ENCODE measurements at regions not wholly inside any gene's neighbourhood (a gene's known extent, or its start where the extent isn't known, plus 50 kb on each side); places are given as distances from the start of the nearest gene placed in this dataset.
A peak's percentile ranks its signal among the peaks of the same experiment; 100 is the strongest.
"Not testable (repeated sequence)": the region's sequence is repeated elsewhere in the genome, so short reads cannot be mapped to it uniquely, and the experiment has no call there.

DNA sequence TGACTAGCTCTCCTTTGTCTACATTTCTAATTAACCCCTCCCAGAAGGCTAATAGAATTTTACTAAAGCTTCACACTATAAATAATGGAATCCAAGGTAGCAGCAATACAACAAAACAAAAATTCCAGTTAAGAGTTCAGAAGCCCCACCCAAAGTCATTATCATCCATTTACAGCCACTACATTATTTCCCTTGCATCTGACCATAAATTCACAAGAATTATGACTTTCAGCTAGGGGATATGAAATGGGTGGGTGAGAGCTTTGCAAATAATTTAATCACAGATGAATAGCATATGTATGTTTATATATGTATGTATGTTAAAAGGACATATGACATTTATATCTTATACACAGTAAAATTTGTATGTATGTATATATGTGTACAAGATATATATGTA lies 65.3 kb upstream of the PTGDR start:
- no peak for DNase-seq

DNA sequence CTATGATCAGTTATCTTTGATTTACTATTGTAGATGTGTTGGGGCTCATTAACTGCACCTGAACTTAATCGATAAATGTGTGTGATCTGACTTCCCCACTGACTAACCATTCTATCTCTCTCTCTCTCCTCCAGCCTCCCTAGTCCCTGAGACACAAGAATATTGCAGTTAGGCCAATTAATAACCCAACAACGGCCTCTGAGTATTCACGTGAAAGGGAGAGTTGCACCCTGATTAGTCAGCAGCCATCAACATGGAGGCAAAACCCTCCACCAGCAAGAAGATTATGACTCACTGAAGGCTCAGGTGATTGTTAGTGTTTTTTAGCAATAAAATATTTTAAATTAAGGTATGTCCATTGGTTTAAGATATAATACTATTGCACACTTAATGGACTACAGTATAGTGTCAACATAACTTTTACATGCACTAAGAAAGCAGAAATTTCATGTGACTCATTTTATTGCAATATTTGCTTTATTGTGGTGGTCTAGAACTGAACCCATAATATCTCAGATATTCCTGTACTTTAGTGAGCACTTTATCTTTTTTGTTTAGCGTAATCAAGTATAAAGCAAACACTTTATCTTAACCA lies 77.1 kb upstream of the PTGDR start:
- no peak for DNase-seq

DNA sequence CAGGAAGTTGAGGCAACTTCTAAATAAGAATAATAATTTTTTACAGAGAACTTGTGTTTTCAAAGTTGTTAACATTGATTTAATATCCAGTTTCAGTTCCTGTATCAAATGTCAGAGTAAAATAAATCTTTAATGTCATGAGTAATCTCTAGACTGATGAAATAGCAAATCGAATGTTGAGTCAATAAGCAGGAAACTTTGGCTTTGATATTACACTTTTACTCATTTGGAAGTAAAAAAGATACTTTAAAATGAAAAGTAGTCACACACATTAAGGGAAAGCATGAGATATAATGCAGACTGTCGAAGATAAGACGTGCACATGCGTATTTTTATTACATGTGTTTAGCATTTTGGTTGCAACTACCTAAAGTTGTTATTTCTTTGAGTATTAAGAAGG lies 78.2 kb upstream of the PTGDR start:
- DNase-seq = no peak

DNA sequence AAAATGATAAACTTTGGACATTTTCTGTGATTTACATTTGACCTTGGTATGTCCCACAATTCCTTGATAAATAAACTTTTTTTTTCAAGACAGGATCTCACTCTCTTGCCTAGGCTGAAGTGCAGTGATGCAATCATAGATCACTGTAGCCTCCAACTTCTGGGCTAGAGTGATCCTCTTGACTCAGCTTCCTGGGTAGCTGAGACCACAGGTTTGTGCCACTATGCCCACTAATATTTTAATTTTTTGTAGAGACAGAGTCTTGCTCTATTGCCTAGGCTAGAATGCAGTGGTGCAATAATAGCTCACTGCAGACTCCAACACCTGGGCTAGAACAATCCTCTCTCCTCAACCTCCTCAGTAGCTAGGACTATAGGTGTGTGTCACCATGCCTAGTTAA lies 79.1 kb upstream of the PTGDR start:
- DNase-seq = no peak

DNA sequence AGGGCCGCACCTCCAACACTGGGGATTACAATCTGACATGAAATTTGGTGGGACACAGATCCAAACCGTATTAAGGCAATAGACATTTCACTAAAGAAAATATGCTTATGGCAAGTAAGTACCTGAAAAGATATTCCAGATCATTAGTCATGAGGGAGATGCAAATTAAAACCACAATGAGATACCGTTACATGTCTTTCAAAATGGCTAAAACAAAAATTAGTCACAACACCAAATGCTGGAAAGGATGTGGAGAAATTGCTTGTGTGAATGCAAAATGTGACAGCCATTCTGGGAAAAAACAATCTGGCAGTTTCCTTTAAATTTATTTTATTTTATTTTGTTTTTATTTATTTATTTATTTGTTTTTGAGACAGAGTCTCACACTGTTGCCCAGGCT lies 82.3 kb upstream of the PTGDR start:
- no peak for DNase-seq

DNA sequence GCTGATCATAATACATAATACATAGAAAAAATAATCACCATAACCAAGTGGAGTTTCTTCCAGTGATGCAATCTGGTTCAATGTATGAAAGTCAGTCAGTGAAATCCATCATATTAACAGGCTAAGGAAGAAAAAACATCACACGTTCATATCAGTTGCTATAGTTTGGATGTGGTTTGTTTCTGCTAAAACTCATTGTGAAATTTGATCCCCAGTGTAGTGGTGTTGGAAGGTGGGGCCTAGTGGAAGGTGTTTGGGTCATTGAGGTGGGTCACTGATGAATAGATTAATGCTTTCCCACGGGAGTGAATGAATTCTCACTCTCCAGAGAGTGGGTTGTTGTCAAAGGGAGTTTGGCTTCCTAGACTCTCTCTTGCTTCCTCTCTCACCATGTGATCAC lies 84.6 kb upstream of the PTGDR start:
- no peak for DNase-seq

DNA sequence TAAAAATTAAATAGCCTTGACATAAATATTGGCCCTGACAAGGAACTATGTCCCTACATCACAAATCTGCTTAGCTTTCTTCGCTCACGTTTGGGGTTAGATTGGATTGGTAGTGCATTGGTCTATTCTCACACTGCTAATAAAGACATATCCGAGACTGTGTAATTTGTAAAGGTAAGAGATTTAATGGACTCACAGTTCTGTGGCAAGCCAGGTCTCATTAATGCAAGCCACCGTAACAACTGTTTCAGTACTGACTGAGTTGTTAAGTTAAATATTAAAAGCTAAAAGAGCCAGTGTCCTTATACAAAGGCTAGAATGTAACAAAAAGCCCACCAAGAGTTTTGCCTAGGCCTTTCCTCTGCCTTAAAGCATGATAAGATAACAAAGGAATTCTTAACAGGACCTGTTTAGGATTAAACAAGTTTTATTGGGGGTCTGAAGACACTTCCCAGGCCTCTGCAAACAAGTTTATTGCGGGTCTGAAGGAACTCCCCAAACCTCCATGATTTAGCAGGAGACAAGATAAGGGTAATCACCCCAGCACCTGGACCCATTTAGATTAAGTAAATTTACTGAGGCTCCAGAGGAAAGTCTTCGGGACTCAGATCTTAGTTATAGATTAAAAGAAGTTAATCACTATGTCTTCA lies 88.2 kb upstream of the PTGDR start:
- DNase-seq = no peak

DNA sequence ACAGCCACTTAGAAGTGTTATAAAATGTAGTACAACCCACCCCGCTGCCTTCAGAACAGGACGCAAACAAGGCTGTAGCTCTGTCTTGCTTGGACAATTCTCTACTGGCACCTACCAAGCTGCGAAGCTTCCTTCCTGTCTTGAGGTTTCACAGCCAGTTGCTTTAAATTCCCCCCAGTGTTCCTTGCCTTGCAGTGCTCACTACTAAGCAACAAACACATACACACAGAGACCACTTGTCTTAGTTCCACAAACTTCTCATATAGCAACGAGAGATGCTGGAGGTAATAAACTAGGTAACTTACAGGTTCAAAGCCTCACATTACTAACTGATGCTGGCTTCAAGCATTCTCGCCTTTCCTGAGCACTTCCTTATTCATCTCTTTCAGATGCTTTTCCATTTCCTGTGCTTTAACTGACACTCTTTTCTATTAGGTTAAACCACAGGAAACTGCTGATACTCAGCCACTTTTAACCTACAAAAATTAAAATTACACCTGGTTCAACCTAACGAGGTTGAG lies 91.5 kb upstream of the PTGDR start:
- no peak for DNase-seq

DNA sequence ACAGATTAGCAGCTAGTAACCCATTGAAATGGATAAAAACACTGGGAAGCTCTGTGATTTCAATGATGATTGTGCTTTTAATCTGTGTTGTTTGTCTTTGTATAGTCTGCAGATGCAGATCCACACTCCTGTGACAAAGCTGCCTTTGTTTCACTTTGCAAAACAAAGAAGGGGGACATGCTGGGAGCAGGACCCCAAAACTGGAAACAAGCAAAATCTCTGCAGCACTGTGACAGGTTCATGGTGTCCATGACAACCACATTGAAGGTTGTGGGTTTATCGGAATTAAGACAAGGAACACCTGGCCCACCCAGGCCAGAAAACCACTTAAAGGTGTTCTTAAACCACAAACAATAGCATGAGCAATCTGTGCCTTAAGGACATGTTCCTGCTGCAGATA lies 95.6 kb upstream of the PTGDR start:
- not testable (repeated sequence) for DNase-seq

DNA sequence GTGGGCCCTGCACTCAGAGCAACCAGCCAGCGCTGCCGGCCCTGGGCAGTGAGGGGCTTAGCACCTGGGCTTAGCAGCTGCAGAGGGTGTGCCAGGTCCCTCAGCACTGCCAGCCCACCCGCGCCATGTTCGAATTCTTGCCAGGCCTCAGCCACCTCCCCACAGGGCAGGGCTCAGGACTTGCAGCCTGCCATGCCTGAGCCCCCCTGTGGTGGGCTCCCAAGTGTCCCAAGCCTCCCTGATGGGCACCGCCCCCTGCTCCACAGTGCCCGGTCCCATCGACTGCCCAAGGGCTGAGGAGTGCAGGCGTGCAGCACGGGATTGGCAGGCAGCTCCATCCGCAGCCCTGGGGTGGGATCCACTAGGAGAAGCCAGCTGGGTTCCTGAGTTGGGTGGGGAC lies 98.0 kb upstream of the NID2 start:
- no peak for DNase-seq

DNA sequence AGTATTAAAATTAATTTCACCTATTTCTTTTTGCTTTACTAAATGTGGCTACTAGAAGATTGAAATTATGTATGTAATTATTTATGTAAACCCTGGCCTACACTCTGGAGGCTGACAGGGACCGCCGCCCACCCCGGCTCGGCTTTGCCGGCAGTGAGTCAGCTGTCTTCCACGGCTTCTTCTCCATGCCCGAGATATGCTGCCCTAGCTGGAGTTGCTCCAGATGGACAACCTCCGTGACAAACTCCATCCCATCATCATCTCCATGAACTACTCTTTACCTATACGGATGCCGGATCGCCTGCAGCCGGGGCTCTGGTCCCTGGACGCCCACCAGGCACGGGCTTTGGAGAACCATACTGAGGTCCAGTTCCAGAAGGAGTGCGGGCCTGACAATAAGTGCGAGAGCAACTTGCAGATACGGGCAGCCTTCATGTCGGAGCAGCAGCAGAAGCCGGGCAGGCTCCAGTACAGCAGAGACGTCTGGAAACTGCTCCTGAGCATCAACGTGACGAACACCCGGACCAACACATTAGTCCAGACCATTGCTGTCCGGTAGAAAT lies 86.9 kb upstream of the NID2 start:
- DNase-seq = no peak

DNA sequence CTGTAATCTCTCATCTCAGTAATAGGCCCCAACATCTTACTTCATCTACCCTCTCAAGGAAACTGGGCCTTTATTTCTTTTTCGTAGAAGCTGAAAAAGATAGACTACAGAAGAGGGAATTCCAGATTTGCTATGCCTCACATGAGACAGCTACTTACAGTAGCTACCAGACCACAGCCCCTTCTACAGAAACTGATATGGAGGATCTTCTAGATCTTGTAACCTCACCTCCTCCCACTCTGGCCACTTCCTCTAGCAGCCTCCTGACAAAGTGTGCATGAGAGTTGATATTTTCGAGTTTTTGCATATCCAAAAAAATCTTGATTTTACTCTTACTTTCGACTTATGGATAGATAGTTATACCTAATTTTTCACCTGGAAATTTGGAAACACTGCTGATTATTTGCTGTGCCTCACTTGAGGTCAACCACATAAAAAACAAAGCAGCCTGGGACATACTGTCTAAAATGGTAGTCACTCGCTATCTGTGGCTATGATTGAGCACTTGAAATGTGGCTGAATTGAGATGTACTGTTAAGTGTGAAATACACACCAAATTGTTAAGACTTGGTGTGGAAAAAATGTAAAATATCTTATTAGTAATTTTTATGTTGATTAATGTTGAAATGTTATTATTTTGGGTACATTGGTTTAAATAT lies 86.3 kb upstream of the NID2 start:
- no peak for DNase-seq

DNA sequence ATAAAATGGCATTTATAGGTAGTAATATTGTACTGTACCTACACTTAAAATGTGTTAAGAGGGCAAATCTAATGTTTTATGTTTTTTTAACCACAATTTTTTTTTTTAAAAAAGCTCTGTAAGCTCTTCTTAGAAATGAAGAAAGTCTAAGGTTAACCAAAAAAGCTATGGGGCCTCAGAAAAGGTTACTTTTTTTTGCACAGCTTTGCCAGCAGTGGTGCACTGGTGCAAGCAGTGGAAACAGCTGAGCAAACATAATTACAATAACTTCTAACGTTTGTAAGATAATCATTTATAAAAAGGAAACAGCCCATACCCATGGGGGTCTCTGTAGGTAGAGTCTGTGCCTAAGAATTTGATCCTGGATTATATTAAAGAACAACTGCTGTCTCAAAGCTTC lies 85.1 kb upstream of the NID2 start:
- no peak for DNase-seq

DNA sequence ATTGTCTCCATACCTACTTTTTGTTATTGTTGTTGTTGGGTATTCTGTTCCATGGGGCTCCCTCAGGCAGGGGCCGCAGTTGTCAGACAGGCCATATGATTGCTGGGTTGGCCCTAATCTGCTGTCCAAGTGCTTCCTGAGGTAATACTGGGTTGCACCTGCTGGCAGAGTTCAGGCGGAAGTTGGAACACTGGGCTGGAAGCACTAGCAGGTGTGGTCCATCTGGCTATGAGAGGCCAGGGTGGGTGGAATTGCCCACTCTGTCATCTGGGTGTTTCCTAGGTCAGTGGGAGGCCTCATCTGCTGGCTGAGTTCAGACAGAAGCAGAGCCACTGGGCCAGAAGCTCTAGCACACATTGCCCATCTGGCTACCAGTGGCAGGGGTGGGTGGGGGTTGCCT lies 81.3 kb upstream of the NID2 start:
- no peak for DNase-seq

DNA sequence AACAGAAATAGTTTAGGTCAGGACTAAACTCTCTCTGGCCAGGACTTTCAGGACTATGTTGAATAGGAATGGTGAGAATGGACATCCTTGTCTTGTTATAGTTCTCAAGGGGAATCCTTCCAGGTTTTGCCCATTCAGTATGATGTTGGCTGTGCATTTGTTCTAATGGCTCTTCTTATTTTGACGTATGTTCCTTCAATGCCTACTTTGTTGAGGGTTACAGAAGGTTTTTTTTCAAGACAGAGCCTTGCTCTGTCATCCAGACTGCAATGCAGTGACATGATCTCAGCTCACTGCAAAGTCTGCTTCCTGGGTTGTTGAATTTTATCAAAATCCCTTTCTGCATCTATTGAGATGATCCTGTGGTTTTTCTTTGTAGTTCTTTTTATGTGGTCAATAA lies 79.5 kb upstream of the NID2 start:
- DNase-seq = no peak

DNA sequence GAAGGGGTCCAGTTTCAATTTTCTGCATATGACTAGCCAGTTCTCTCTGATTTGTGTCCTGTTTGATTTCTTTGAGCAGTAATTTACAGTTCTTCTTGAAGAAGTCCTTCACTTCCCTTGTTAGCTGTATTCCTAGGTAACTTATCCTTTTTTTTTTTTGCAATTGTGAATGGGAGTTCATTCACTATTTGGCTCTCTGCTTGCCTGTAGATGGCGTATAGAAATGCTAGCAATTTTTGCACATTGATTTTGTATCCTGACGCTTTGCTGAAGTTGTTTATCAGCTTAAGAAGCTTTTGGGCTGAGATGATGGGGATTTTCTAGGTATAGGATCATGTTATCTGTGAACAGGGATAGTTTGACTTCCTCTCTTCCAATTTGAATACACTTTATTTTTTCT lies 77.6 kb upstream of the NID2 start:
- DNase-seq = no peak

DNA sequence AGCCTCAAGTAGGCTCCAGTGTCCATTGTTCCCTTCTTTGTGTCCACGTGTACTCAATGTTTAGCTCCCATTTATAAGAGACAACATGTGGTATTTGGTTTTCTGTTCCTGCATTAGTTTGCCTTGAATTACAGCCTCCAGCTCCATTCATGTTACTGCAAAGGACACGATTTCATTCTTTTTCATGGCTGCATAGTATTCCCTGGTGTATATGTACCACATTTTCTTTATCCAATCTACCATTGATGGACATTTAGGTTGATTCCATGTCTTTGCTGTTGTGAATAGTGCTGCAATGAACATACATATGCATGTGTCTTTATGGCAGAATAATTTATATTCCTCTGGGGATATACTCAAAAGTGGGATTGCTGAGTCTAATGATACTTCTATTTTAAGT lies 75.2 kb upstream of the NID2 start:
- not testable (repeated sequence) for DNase-seq

DNA sequence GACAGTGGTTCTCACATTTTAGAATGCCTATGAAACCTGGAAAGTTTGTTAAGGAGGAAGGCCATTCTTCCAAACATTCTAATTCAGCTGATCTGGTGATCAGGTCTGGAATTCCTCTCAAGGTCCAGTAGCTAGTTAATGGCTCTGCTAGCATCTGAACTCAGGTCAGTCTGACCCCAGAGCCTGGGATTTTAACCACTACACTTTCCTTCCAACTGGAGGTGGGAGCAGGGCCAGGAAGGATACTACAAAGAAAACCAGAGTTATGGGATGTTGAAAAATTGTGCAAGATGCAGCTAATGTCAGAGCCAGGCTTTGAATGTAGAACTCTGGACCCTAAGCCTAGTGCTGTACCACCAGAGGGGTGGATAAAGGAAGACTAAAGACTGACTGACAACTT lies 73.6 kb upstream of the NID2 start:
- no peak for DNase-seq

DNA sequence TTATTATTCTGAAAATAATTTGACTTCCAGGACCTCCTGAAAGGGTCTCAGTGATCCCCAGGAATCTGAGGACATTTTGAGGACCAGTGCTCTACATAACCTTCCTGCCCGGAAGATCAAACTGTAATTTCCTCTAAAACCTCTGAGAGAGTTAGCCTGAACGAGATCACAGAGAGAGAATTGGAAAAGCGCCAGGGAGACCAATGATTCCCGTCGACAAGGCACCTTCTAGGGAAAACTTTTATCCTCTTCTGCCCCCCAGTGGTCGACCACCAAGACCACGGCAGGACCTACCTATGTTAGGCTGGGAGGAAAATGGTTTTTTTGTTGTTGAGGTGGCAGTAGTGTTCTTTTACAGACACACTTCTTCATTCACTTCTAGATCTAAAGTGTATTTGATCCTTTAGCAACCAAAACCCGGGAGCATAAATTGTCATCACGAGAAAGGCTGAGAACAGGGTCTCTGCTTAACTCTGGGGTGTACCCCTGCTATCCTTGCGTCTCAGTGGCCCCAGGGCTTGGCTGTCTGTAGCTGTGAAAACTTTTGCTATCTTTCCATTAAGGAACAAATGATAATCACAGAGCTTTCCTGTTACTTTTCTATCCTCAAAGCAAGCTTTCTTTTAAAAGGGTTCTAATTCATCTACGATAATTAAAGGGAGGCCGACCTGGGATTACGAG lies 62.9 kb upstream of the NID2 start:
- peak; percentile 95 for DNase-seq

DNA sequence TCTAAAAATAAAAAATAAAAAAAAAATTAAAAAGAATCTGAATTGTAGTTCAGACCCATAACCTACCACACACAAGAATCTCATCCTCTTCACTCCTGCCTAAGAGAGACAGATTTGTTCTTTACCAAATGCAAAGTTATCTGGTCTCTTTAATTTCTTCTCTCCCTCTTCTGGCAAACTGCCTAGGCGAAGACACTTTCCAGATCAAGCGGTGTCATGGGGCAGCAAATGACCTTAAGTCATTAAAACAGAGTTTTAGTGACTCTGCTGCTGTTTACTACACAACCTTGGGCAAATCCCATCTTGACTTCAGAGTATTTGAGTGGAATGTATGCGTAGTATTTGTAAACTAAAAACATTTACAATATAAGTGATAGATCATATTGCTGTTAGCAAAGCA lies 60.9 kb upstream of the NID2 start:
- DNase-seq = no peak

DNA sequence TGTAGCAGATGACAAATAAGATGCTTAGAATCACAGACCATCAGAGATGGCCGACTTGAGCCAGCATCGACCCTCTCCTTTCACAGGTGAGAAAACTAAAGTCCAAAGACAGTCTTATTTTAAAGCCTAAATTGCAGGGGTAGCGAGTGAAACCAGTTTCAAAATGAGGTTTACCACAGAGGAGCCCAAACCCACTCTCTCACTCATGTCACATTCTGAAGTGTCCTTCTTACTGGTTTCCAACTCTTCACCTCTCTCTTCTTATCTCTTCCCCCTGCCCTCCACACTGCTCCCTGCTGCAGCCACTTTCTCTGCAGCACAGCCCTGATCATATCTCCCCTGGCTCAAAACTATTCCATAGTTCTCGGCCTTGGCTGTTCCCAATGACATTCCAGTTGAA lies 57.0 kb upstream of the NID2 start:
- DNase-seq = no peak

DNA sequence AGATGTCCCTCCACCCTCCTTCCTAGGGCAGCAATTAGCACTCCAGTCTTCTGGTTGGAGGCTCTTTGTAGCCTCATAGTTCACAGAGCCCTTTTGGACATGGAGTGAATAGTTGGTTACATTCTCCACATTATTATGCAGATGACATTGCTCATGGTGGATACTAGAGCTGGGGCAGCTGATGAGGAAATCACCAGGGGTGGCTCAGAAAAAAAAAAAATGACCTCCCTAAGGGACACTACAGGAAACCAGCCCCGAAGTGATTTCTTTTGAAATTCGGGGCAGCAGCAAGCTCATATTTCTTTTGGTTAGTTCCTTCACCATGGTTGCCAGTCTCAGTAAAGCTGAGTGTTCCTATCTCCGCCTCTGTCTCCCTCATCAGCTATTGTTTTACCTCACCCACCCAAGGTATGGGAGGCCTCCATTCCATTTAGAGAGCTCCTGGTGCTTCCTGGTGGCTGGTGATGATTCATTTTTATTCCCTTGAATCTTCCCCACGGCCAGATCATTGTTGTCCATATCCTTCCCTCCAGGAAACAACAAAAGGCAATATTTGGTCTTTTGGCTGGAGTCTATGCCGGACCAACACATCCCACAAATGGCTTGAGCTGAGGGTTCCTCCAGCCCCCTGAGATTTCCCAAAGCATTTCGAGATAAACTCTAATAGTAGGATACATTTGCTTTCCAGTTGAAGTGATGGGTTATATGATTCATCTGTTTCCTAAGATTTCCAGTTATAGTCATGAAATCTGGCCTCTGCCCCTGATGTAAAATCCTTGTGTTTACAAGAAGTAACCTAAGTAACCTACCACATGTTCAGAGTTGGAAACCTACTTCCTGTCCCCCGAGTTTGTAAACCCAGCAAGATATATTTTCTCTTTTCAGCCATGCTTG lies 56.2 kb upstream of the NID2 start:
- DNase-seq = no peak

DNA sequence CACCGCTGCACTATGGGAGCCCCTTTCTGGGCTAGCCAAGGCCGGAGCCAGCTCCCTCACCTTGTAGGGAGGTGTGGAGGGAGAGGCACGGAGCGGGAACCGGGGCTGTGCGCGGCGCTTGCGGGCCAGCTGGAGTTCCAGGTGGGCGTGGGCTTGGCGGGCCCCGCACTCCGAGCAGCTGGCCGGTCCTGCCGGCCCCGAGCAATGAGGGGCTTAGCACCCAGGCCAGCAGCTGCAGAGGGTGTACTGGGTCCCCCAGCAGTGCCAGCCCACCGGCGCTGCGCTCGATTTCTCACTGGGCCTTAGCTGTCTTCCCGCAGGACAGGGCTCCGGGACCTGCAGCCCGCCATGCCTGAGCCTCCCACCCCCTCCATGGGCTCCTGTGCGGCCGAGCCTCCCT lies 53.3 kb upstream of the NID2 start:
- not testable (repeated sequence) for DNase-seq

Measured in kidney glomerular epithelial cell (primary cell).